Colon (tissue), 2 donors: ENCODE measurements at regions not wholly inside any gene's neighbourhood (a gene's known extent, or its start where the extent isn't known, plus 50 kb on each side); places are given as distances from the start of the nearest gene placed in this dataset.

ENCODE experiments used
- FAIRE-seq: peaks from 2 replicates; lab custom pipeline; 2012; peaks lifted over from hg19 to GRCh38; lab: Jason Lieb, UNC
- donor health status: control.
- donor health status: control.

GRCh38 chr6:147078106-147078505 lies 126.1 kb upstream of the STXBP5 start:
- no peak for FAIRE-seq

DNA sequence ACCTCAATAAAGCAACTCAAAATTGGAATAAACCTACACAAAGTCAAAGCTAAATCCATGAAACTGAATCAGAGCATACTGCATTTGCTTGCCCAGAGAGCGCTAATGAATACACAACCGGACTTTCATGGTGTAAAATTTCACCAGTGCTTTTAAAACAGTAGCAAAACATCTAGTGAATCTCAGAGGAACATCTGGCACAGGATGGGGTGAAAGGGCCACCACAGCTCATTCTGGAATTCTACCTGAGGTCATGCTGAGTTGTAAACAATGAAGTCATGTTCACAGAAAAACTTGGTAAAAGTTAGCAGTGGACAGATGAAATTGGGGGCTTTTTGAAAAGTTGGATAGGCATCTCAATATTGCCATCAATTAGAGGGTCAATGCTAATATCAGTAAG lies 125.6 kb upstream of the STXBP5 start:
- no peak for FAIRE-seq

- no peak for FAIRE-seq
Observed at GRCh38 chr6:147080225-147080624, 124.0 kb upstream of the STXBP5 start.

- no peak for FAIRE-seq
Observed at GRCh38 chr6:147081076-147081609, 123.1 kb upstream of the STXBP5 start.

GRCh38 chr6:147087641-147088040 lies 116.6 kb upstream of the STXBP5 start:
- no peak for FAIRE-seq

GRCh38 chr6:147088861-147089260 lies 115.4 kb upstream of the STXBP5 start:
- no peak for FAIRE-seq

DNA sequence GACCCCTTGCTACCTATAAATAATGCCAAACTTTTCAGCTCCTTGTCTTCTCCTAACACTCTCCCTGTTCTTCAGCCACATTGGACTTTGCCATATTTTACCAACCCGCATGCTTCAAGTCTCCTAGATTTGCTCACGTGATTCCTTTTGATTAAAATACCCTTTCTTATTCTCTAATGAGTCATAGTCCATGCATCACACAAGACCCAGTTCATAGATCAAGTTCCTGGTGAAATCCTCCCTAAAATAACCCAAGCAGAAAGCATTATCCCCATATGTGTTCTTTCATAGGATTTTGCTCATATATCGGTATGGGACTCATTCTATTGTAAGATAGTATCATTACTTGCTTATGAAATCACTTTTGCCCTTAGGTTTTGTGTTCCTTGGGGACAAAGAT lies 108.9 kb upstream of the STXBP5 start:
- no peak for FAIRE-seq

DNA sequence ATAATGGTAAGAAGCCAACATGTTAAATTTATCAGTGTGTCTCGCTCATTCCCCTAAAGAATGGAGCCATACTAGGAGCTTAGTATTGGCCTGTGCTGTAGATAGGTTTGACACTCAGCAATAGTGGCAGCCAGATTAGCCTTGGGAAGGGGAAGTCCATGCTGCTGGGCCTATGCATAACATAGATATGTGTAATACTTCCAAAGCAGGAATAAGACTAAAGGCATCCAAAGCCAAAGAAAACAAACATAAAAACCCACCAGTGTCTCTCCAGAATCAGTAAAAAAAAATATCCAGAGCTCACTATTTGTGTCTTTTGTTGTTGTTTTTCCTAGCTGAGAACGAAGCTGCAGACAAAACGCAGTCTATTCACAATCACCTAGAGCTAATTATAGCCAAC lies 104.2 kb upstream of the STXBP5 start:
- no peak for FAIRE-seq

GRCh38 chr6:147103007-147103406 lies 101.2 kb upstream of the STXBP5 start:
- FAIRE-seq, result no peak

- FAIRE-seq, result no peak
Observed at GRCh38 chr6:147103694-147104093, 100.5 kb upstream of the STXBP5 start.

DNA sequence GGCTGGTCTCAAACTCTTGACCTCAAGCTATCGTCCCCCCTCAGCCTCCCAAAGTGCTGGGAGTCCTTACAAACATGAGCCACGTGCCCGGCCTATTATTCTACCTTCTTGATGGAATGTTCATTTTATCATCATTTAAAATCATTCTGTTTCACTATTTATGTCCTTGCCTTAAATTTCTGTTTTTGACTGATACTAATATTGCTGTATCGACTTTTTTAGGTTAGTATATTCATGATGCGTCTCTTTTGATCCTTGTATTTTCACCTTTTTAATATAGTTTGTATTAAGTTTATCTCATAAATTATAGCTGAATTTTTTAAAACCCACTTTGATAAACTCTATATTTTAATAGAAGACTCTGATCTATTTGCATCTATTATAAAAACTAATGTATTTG lies 98.4 kb upstream of the STXBP5 start:
- no peak for FAIRE-seq

DNA sequence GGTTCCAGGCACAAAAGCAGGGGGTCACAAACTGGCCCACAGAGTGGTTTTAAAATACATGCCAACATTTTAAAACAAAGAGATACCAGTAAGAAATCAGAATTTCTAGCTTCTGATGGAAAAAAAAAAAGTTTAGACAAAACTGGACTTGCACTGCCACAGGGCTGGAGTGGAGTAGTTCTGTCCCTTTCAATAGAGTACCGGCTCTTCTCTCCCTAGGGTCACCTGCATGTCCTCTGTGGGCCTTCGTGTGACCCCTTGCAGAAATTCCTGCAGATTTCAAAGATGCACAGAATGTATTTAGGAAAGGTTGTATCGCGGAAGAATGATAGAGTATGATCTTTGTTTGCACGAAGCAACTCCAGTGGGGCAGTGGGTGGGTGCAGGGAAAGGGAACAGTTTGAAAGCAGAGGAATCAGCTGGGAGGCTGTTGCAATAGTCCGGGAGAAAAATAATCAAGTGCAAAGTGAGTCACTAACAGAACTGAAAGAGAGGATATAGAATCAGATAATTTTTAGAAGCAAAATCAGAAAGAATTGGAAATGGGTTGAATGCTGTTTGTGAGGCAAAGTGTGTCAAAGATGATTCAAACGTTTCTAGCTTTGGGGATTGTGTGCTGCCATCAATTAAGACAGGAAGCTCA lies 97.3 kb upstream of the STXBP5 start:
- FAIRE-seq, result no peak

DNA sequence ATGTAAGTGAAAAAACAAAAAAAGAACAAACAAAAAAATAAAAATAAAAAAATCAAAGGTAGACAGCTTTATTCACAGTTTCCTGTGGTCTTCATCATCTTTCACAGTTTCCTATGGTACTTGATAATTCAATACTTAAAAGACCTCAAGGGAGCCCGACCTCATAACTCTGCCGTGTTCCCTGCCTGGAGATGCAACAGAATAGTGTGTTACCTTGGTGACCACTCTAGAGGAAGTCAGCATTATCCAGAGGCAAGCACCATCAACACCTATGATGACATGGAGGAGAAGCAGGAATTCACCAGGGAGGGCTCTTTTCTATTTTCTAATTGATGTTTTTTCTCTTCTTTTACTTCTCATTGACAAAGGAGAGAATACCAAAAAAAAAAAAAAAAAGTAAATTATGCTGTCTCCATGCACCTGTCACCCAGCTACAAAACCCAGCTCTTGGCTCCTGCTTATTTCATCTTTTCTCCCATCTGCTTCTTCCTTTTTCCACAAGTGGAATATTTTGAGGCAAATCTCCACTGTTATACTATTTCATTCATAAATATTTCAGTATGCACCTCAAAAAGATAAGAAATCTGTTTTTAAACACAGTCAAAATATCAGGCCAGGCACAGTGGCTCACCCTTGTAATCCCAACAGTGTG lies 95.8 kb upstream of the STXBP5 start:
- FAIRE-seq, result no peak

DNA sequence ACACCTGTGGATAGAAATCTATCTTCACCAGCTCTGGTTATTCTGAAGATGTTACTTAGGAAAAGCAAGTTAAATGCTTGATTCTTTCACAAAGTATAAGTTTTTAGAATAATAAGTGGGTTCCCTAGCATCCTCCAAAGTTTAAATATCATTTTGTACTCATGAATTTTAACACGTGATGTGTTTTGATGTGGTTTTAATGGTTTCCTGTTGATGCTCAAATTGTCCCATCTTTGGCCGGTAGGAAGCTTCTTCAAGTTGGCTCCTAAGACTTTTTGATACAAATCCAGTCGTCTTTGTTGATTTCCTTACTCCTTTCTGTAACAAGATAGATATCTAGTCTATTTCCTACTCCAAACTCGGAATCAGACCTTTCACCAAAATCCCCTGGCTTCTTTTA lies 94.5 kb upstream of the STXBP5 start:
- FAIRE-seq, result no peak

GRCh38 chr6:147116056-147116455 lies 88.2 kb upstream of the STXBP5 start:
- no peak for FAIRE-seq

GRCh38 chr6:147117011-147117410 lies 87.2 kb upstream of the STXBP5 start:
- FAIRE-seq, result no peak

- FAIRE-seq, result no peak
Observed at GRCh38 chr6:147117580-147117979, 86.6 kb upstream of the STXBP5 start.

GRCh38 chr6:147119310-147119709 lies 84.9 kb upstream of the STXBP5 start:
- FAIRE-seq, result no peak

- no peak for FAIRE-seq
Observed at GRCh38 chr6:147122823-147123222, 81.4 kb upstream of the STXBP5 start.

GRCh38 chr6:147126618-147127022 lies 77.6 kb upstream of the STXBP5 start:
- FAIRE-seq, result no peak

- no peak for FAIRE-seq
Observed at GRCh38 chr6:147127587-147127986, 76.6 kb upstream of the STXBP5 start.

DNA sequence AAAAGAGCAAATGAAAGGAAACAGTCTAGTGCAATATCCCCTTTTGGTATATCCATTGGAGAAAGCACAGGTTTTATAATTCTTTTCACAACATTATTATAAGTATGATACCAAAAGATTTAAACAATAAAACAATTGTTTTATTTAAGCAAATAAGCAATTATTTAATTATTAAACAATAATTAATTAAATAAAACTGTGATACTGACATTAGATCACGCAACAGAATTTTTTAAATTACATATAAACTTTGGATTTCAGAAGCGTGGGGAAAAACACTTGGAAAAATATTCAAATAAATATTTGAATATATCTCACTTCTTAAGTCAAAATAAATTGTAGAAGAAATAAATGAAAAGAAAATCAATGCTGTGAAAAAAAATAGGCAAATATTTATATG lies 76.2 kb upstream of the STXBP5 start:
- FAIRE-seq, result peak; percentile 83

DNA sequence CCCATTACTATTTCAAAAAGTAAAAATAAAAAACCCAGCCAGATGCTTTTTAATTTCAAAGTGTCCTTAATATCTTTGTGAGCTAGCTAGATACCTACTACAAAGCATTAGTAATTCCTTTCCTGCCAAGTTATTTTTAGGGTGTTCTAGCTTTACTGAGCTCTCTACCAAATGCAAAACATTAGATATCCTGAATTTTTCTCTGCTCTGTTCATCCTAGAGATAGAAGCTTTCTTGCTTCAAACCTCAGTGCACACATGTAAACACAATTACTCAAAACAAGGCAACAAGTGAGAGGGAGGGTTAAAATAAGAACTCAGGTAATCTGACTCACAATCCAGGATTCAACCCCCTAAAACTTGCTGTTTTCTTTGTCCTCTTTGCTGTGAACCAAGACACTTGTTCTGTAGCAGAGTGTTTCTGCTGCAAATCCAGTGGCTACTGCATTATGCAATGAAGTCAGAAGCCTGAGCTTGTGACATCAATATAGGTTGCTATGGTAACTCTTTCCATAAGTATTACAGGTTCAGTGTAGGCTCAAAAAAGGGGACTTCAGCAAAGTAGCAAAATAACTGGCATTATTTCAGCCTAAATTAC lies 72.6 kb upstream of the STXBP5 start:
- no peak for FAIRE-seq

GRCh38 chr6:147132889-147133288 lies 71.3 kb upstream of the STXBP5 start:
- no peak for FAIRE-seq
